Anterior cingulate cortex (tissue), 58 donors: ENCODE measurements at regions not wholly inside any gene's neighbourhood (a gene's known extent, or its start where the extent isn't known, plus 50 kb on each side); places are given as distances from the start of the nearest gene placed in this dataset.

ENCODE experiments used
- DNase-seq, 58 donors: peaks; one replicate each; lab custom pipeline; 2025; lab: John Stamatoyannopoulos, UW

GRCh38 chr1:58907398-58907797 is 123.6 kb upstream of the JUN start:
- no peak for DNase-seq

GRCh38 chr1:58908561-58909560 is 125.0 kb upstream of the JUN start:
- DNase-seq: no peak

- no peak for DNase-seq
These were observed 126.3 kb upstream of the JUN start for GRCh38 chr1:58909914-58910681.

- DNase-seq: no peak
These were observed 128.1 kb upstream of the JUN start for GRCh38 chr1:58911841-58912499.

GRCh38 chr1:58914925-58915324 is 131.1 kb upstream of the JUN start:
- no peak for DNase-seq

- DNase-seq: no peak
These were observed 133.6 kb upstream of the JUN start for GRCh38 chr1:58917436-58917835.

- no peak for DNase-seq
These were observed 135.5 kb upstream of the JUN start for GRCh38 chr1:58919226-58919958.

- peak in 15 of 58 donors; percentile 19 to 64 (median 33) for DNase-seq
These were observed 136.1 kb upstream of the JUN start for GRCh38 chr1:58919959-58920321.

GRCh38 chr1:58921342-58921741 is 137.5 kb upstream of the JUN start:
- no peak for DNase-seq

- DNase-seq: no peak
These were observed 137.9 kb upstream of the JUN start for GRCh38 chr1:58921751-58922150.

GRCh38 chr1:58922302-58923089 is 138.6 kb upstream of the JUN start:
- peak in 4 of 58 donors; percentile 8 to 25 (median 11) for DNase-seq

GRCh38 chr1:58923090-58923470 is 139.2 kb upstream of the JUN start:
- DNase-seq: no peak

GRCh38 chr1:58924016-58924565 is 140.2 kb upstream of the JUN start:
- DNase-seq: no peak

GRCh38 chr1:58924821-58925220 is 141.0 kb upstream of the JUN start:
- DNase-seq: no peak

GRCh38 chr1:58925247-58925646 is 141.4 kb upstream of the JUN start:
- no peak for DNase-seq

GRCh38 chr1:58926152-58926551 is 142.3 kb upstream of the JUN start:
- DNase-seq: no peak

GRCh38 chr1:58927041-58927721 is 143.3 kb upstream of the JUN start:
- DNase-seq: no peak

GRCh38 chr1:58927722-58928085 is 143.9 kb upstream of the JUN start:
- DNase-seq: no peak

- DNase-seq: no peak
These were observed 144.7 kb upstream of the JUN start for GRCh38 chr1:58928514-58928913.
